ENCODE measurements at regions not wholly inside any gene's neighbourhood (a gene's known extent, or its start where the extent isn't known, plus 50 kb on each side); places are given as distances from the start of the nearest gene placed in this dataset.
A peak's percentile ranks its signal among the peaks of the same experiment; 100 is the strongest.

GRCh38 chr2:226578373-226578772, 221.2 kb downstream of the IRS1 start:
- CTCF ChIA-PET (ENCODE audit: low intra/inter-chr PET ratio, low total read pairs), result no interaction called here
- no peaks in the 10 kb centered on the region for H3K79me2 ChIP-seq (ENCODE audit: insufficient read depth, low read length)

GRCh38 chr2:226575928-226576327, 223.7 kb downstream of the IRS1 start:
- no TSS peak for BruUV-seq (replicated peaks)
- Histone ChIP-seq H3K27ac (ENCODE audit: extremely low read length, insufficient read depth, low read length) (no peak overlapping the region), H2AFZ (ENCODE audit: low read length) (no peak overlapping the region), H3K4me3 (replicated peaks in 1 of 3; ENCODE audit: insufficient read depth in 1 of 3, low read depth in 2 of 3, low read length in 3 of 3) (no peak overlapping the region), H3K27me3 (ENCODE audit: control insufficient read depth in 1 of 2, insufficient read depth in 2 of 2, low read length in 2 of 2) (no peaks in the 10 kb centered on the region), H3K9me3 (ENCODE audit: low read length) (no peaks in the 10 kb centered on the region), H3K4me1 (ENCODE audit: insufficient read depth, low read length) (peaks cover 26% of the 10 kb centered on the region), H4K20me1 (ENCODE audit: insufficient read depth, low read length) (no peaks in the 10 kb centered on the region), H3K36me3 (replicated peaks in 1 of 2; ENCODE audit: control insufficient read depth in 1 of 2, insufficient read depth in 2 of 2, low read length in 2 of 2) (no peaks in the 10 kb centered on the region), H3K9ac (ENCODE audit: insufficient read depth, low read depth, low read length) (no peak overlapping the region), H3K4me2 (ENCODE audit: low read depth, low read length) (no peak overlapping the region), H3K79me2 (ENCODE audit: insufficient read depth, low read length) (no peaks in the 10 kb centered on the region)
- TF ChIP-seq NR2F6 (IDR thresholded peaks at IDR 0.05), result no peak
- no peak for TF ChIP-seq NR2F6 (CRISPR knock-in tag; IDR thresholded peaks at IDR 0.05)
- TF ChIP-seq THRA (CRISPR knock-in tag; IDR thresholded peaks at IDR 0.05; ENCODE audit: borderline replicate concordance), result peak; percentile 47; the same call in 1 of the 2 replicates
- TF ChIP-seq RXRB (CRISPR knock-in tag; IDR thresholded peaks at IDR 0.05; ENCODE audit: borderline replicate concordance), result 0 out of 2 replicates have a peak, but pooled peaks have one; percentile 34
- in situ Hi-C loops (cut with HindIII; ENCODE audit: extremely low pct_ligation_motif_present, low pct_unique_long_range_greater_than_20kb), result no loop called here
- ChIA-PET CTCF (ENCODE audit: low intra/inter-chr PET ratio, low total read pairs) (no interaction called here), POLR2A (no interaction called here)
- 87% methylated on average over 4 of the region's 4 CpGs for WGBS (ENCODE audit: low lambda C conversion rate)
- DNase-seq (ENCODE audit: low spot score), result no peak
- FAIRE-seq, result no peak
- ATAC-seq, result no peak
- intact Hi-C loops (cut with micrococcal nuclease; ENCODE audit: unreplicated experiment), result no loop called here

More at GRCh38 chr2:226578373-226578772, 221.2 kb downstream of the IRS1 start:
- ATAC-seq, result no peak
- H2AFZ ChIP-seq (ENCODE audit: low read length), result no peak overlapping the region
- H4K20me1 ChIP-seq (ENCODE audit: insufficient read depth, low read length), result no peaks in the 10 kb centered on the region
- no peak overlapping the region for H3K27ac ChIP-seq (ENCODE audit: extremely low read length, insufficient read depth, low read length)
- H3K4me2 ChIP-seq (ENCODE audit: low read depth, low read length), result no peak overlapping the region
- WGBS (ENCODE audit: low lambda C conversion rate), result 91% methylated on average over 3 of the region's 3 CpGs
- peaks cover 51% of the 10 kb centered on the region for H3K4me1 ChIP-seq (ENCODE audit: insufficient read depth, low read length)
- in situ Hi-C loops (cut with HindIII; ENCODE audit: extremely low pct_ligation_motif_present, low pct_unique_long_range_greater_than_20kb), result no loop called here
- no peak for DNase-seq (ENCODE audit: low spot score)
- TF ChIP-seq GZF1 (CRISPR knock-in tag; IDR thresholded peaks at IDR 0.05) (no peak), ZNF503 (CRISPR knock-in tag; IDR thresholded peaks at IDR 0.05) (0 out of 2 replicates have a peak, but pooled peaks have one; percentile 11)
- POLR2A ChIA-PET, result no interaction called here
- no peaks in the 10 kb centered on the region for H3K27me3 ChIP-seq (ENCODE audit: control insufficient read depth in 1 of 2, insufficient read depth in 2 of 2, low read length in 2 of 2)
- H3K4me3 ChIP-seq (replicated peaks in 1 of 3; ENCODE audit: insufficient read depth in 1 of 3, low read depth in 2 of 3, low read length in 3 of 3), result no peak overlapping the region
- H3K9ac ChIP-seq (ENCODE audit: insufficient read depth, low read depth, low read length), result no peak overlapping the region
- intact Hi-C loops (cut with micrococcal nuclease; ENCODE audit: unreplicated experiment), result no loop called here
- no TSS peak for BruUV-seq (replicated peaks)
- no peaks in the 10 kb centered on the region for H3K9me3 ChIP-seq (ENCODE audit: low read length)
- FAIRE-seq, result no peak
- H3K36me3 ChIP-seq (replicated peaks in 1 of 2; ENCODE audit: control insufficient read depth in 1 of 2, insufficient read depth in 2 of 2, low read length in 2 of 2), result no peaks in the 10 kb centered on the region
